Epithelial cell of esophagus (primary cell): ENCODE measurements at regions not wholly inside any gene's neighbourhood (a gene's known extent, or its start where the extent isn't known, plus 50 kb on each side); places are given as distances from the start of the nearest gene placed in this dataset.

Experiments used
- DNase-seq: peaks from one replicate; pipeline ENCODE4 v3.0.0; 2010; ENCODE audit warnings: low read depth
- H3K4me3 ChIP-seq: 2 replicates; pipeline ENCODE4 v1.5.1; 2011; ENCODE audit warnings: mild to moderate bottlenecking, low read length, control low read depth
- CTCF ChIP-seq: IDR thresholded peaks from 2 replicates; pipeline ENCODE4 v1.5.1; 2011; ENCODE audit warnings: low read depth, mild to moderate bottlenecking, low read length, control low read depth, inconsistent platforms; ENCODE audit not compliant: insufficient read depth; ENCODE audit errors: missing control alignments

- DNase-seq: no peak
- no peak overlapping the region for H3K4me3 ChIP-seq
- no peak for TF ChIP-seq CTCF
Observed at GRCh38 chr10:59557052-59557451, 152.6 kb downstream of the SLC16A9 start.

- H3K4me3 ChIP-seq: no peak overlapping the region
- no peak for DNase-seq
- TF ChIP-seq CTCF: no peak
Observed at GRCh38 chr10:59553162-59553900, 156.3 kb downstream of the SLC16A9 start.

GRCh38 chr10:59550061-59550460, 159.6 kb downstream of the SLC16A9 start:
- H3K4me3 ChIP-seq: no peak overlapping the region
- no peak for TF ChIP-seq CTCF
- no peak for DNase-seq

- no peak for DNase-seq
- no peak overlapping the region for H3K4me3 ChIP-seq
- no peak for TF ChIP-seq CTCF
Observed at GRCh38 chr10:59538623-59539022, 171.0 kb downstream of the SLC16A9 start.

GRCh38 chr10:59537501-59537900, 172.1 kb downstream of the SLC16A9 start:
- H3K4me3 ChIP-seq: no peak overlapping the region
- DNase-seq: no peak
- TF ChIP-seq CTCF: no peak

GRCh38 chr10:59536167-59537014, 173.3 kb downstream of the SLC16A9 start:
- no peak for TF ChIP-seq CTCF
- H3K4me3 ChIP-seq: no peak overlapping the region
- peak; percentile 61 for DNase-seq
